Astrocyte (in vitro differentiated cells and primary cell): ENCODE measurements at regions not wholly inside any gene's neighbourhood (a gene's known extent, or its start where the extent isn't known, plus 50 kb on each side); places are given as distances from the start of the nearest gene placed in this dataset.

Source experiments
- DNase-seq: peaks from one replicate; pipeline ENCODE4 v3.0.0-alpha.2; 2010; ENCODE audit warnings: low read depth
- FAIRE-seq: peaks from 2 replicates; lab custom pipeline; 2011; peaks lifted over from hg19 to GRCh38; lab: Jason Lieb, UNC
- H2AFZ ChIP-seq: 2 replicates; pipeline ENCODE4 v1.6.0; 2012; ENCODE audit warnings: low read depth, low read length, inconsistent platforms
- H3K27ac ChIP-seq: 2 replicates; pipeline ENCODE4 v1.5.1; 2011; ENCODE audit warnings: low read depth, low read length, inconsistent platforms
- H3K27me3 ChIP-seq: 2 replicates; pipeline ENCODE4 v1.6.0; 2011; ENCODE audit warnings: low read length, inconsistent platforms; ENCODE audit not compliant: insufficient read depth
- H3K36me3 ChIP-seq: 2 replicates; pipeline ENCODE4 v1.5.1; 2011; ENCODE audit warnings: low read length, inconsistent platforms; ENCODE audit not compliant: insufficient read depth
- H3K4me1 ChIP-seq: 2 replicates; pipeline ENCODE4 v1.5.1; 2011; ENCODE audit warnings: low read length, inconsistent platforms; ENCODE audit not compliant: insufficient read depth
- H3K4me2 ChIP-seq: 2 replicates; pipeline ENCODE4 v1.6.0; 2012; ENCODE audit warnings: low read length, inconsistent platforms
- H3K4me3 ChIP-seq: 2 replicates; pipeline ENCODE4 v1.5.1; 2011; ENCODE audit warnings: low read depth, mild to moderate bottlenecking, low read length, inconsistent platforms; ENCODE audit not compliant: insufficient read depth
- H3K79me2 ChIP-seq: 2 replicates; pipeline ENCODE4 v1.6.0; 2012; ENCODE audit warnings: mild to moderate bottlenecking, low read length, inconsistent platforms; ENCODE audit not compliant: insufficient read depth
- H3K9ac ChIP-seq: 2 replicates; pipeline ENCODE4 v1.6.0; 2012; ENCODE audit warnings: mild to moderate bottlenecking, low read length, inconsistent platforms
- H3K9me3 ChIP-seq: 2 replicates; pipeline ENCODE4 v1.5.1; 2012; ENCODE audit warnings: low read depth, mild to moderate bottlenecking, low read length, inconsistent platforms; ENCODE audit not compliant: insufficient read depth
- H4K20me1 ChIP-seq: 2 replicates; pipeline ENCODE4 v1.6.0; 2012; ENCODE audit warnings: low read length, inconsistent platforms; ENCODE audit not compliant: insufficient read depth
- H3K27ac Mint-ChIP-seq: one replicate; pipeline ENCODE4 v1.8.0; 2021; ENCODE audit warnings: mild to moderate bottlenecking, mixed read lengths; ENCODE audit not compliant: unreplicated experiment
- H3K27me3 Mint-ChIP-seq: one replicate; pipeline ENCODE4 v1.8.0; 2021; ENCODE audit warnings: low read depth, mixed read lengths; ENCODE audit not compliant: unreplicated experiment
- H3K36me3 Mint-ChIP-seq: one replicate; pipeline ENCODE4 v1.8.0; 2021; ENCODE audit warnings: low read depth, mixed read lengths; ENCODE audit not compliant: unreplicated experiment
- H3K4me1 Mint-ChIP-seq: one replicate; pipeline ENCODE4 v1.8.0; 2021; ENCODE audit warnings: low read depth, mixed read lengths; ENCODE audit not compliant: unreplicated experiment
- H3K4me3 Mint-ChIP-seq: one replicate; pipeline ENCODE4 v1.8.0; 2021; ENCODE audit warnings: mild to moderate bottlenecking, moderate library complexity, mixed read lengths; ENCODE audit not compliant: unreplicated experiment
- H3K9me3 Mint-ChIP-seq: one replicate; pipeline ENCODE4 v1.8.0; 2021; ENCODE audit warnings: mild to moderate bottlenecking, mixed read lengths; ENCODE audit not compliant: unreplicated experiment
- CTCF ChIP-seq: IDR thresholded peaks from 2 replicates; pipeline ENCODE4 v1.5.1; 2011; ENCODE audit warnings: low read depth, mild to moderate bottlenecking, inconsistent platforms, low read length, moderate library complexity; ENCODE audit not compliant: insufficient read depth
- EZH2 ChIP-seq: IDR thresholded peaks from 2 replicates; pipeline ENCODE4 v1.6.1; 2012; ENCODE audit warnings: mild to moderate bottlenecking, low read length, inconsistent platforms; ENCODE audit not compliant: insufficient read depth

- Histone ChIP-seq H2AFZ (no peak overlapping the region), H3K4me2 (peak overlapping the region; percentile 88), H3K27me3 (no peaks in the 10 kb centered on the region), H3K9ac (peak overlapping the region; percentile 91), H3K27ac (peak overlapping the region; percentile 99), H3K36me3 (no peaks in the 10 kb centered on the region), H3K79me2 (no peaks in the 10 kb centered on the region), H3K4me1 (peaks cover 57% of the 10 kb centered on the region), H3K9me3 (no peaks in the 10 kb centered on the region), H4K20me1 (no peaks in the 10 kb centered on the region), H3K4me3 (peak overlapping the region; percentile 41)
- Mint-ChIP-seq H3K9me3 (peaks cover 4% of the 10 kb centered on the region), H3K27ac (peak overlapping the region; percentile 99), H3K4me1 (peaks cover 30% of the 10 kb centered on the region), H3K27me3 (peaks cover 19% of the 10 kb centered on the region), H3K4me3 (peak overlapping the region; percentile 90), H3K36me3 (peaks cover 2% of the 10 kb centered on the region)
- no peak for FAIRE-seq
- no peak for TF ChIP-seq CTCF
- no peak for TF ChIP-seq EZH2
- peak; percentile 65 for DNase-seq
These were observed 94.7 kb upstream of the ZMIZ1 start for GRCh38 chr10:78973901-78974616.

GRCh38 chr10:78974617-78975317 is 94.0 kb upstream of the ZMIZ1 start:
- TF ChIP-seq CTCF (peak; percentile 65), EZH2 (no peak)
- FAIRE-seq, result no peak
- H3K9me3 Mint-ChIP-seq, result peaks cover 4% of the 10 kb centered on the region
- Histone ChIP-seq H3K4me1 (peaks cover 57% of the 10 kb centered on the region), H3K4me2 (peak overlapping the region; percentile 88), H3K9me3 (no peaks in the 10 kb centered on the region), H3K27me3 (peaks cover 2% of the 10 kb centered on the region), H3K4me3 (no peak overlapping the region), H3K36me3 (no peaks in the 10 kb centered on the region), H3K9ac (peak overlapping the region; percentile 91), H2AFZ (no peak overlapping the region), H3K27ac (peak overlapping the region; percentile 99), H4K20me1 (no peaks in the 10 kb centered on the region), H3K79me2 (no peaks in the 10 kb centered on the region)
- H3K36me3 Mint-ChIP-seq, result peaks cover 2% of the 10 kb centered on the region
- peak overlapping the region; percentile 99 for H3K27ac Mint-ChIP-seq
- H3K27me3 Mint-ChIP-seq, result peaks cover 17% of the 10 kb centered on the region
- peaks cover 30% of the 10 kb centered on the region for H3K4me1 Mint-ChIP-seq
- peak; percentile 91 for DNase-seq
- peak overlapping the region; percentile 90 for H3K4me3 Mint-ChIP-seq

GRCh38 chr10:78975926-78976325 is 92.8 kb upstream of the ZMIZ1 start:
- Histone ChIP-seq H3K79me2 (no peaks in the 10 kb centered on the region), H3K4me2 (no peak overlapping the region), H4K20me1 (no peaks in the 10 kb centered on the region), H2AFZ (no peak overlapping the region), H3K4me1 (peaks cover 57% of the 10 kb centered on the region), H3K36me3 (no peaks in the 10 kb centered on the region), H3K27ac (no peak overlapping the region), H3K9ac (no peak overlapping the region), H3K4me3 (no peak overlapping the region), H3K27me3 (peaks cover 5% of the 10 kb centered on the region), H3K9me3 (no peaks in the 10 kb centered on the region)
- TF ChIP-seq EZH2 (no peak), CTCF (no peak)
- H3K4me1 Mint-ChIP-seq, result peaks cover 30% of the 10 kb centered on the region
- peaks cover 2% of the 10 kb centered on the region for H3K36me3 Mint-ChIP-seq
- FAIRE-seq (no peak), DNase-seq (no peak)
- no peak overlapping the region for H3K4me3 Mint-ChIP-seq
- peaks cover 28% of the 10 kb centered on the region for H3K27me3 Mint-ChIP-seq
- peaks cover 4% of the 10 kb centered on the region for H3K9me3 Mint-ChIP-seq
- H3K27ac Mint-ChIP-seq, result no peak overlapping the region
